ELR (cell line): ENCODE measurements at regions not wholly inside any gene's neighbourhood (a gene's known extent, or its start where the extent isn't known, plus 50 kb on each side); places are given as distances from the start of the nearest gene placed in this dataset.
A peak's percentile ranks its signal among the peaks of the same experiment; 100 is the strongest.
"Not testable (repeated sequence)": the region's sequence is repeated elsewhere in the genome, so short reads cannot be mapped to it uniquely, and the experiment has no call there.

Experiments
- DNase-seq: peaks from one replicate; pipeline ENCODE4 v3.0.0-alpha.2; 2015; ENCODE audit warnings: low read depth

- DNase-seq, result peak; percentile 83
Observed at GRCh38 chr12:92987362-92987761, 58.3 kb upstream of the EEA1 start.

GRCh38 chr12:92987846-92988621 lies 58.9 kb upstream of the EEA1 start:
- DNase-seq, result no peak

- no peak for DNase-seq
Observed at GRCh38 chr12:92988622-92989130, 59.6 kb upstream of the EEA1 start.

GRCh38 chr12:92989715-92990484 lies 60.8 kb upstream of the EEA1 start:
- DNase-seq, result no peak

GRCh38 chr12:92991134-92991533 lies 62.0 kb upstream of the EEA1 start:
- no peak for DNase-seq

GRCh38 chr12:92992041-92992440 lies 62.9 kb upstream of the EEA1 start:
- DNase-seq, result peak; percentile 51

GRCh38 chr12:92993259-92993658 lies 64.2 kb upstream of the EEA1 start:
- no peak for DNase-seq

- DNase-seq, result no peak
Observed at GRCh38 chr12:92995258-92995903, 66.3 kb upstream of the EEA1 start.

- no peak for DNase-seq
Observed at GRCh38 chr12:93000026-93000425, 70.9 kb upstream of the EEA1 start.

- no peak for DNase-seq
Observed at GRCh38 chr12:93001407-93001806, 72.3 kb upstream of the EEA1 start.

- peak; percentile 84 for DNase-seq
Observed at GRCh38 chr12:93002293-93003054, 73.4 kb upstream of the EEA1 start.

GRCh38 chr12:93003531-93004239 lies 74.6 kb upstream of the EEA1 start:
- DNase-seq, result no peak

GRCh38 chr12:93005928-93006392 lies 76.9 kb upstream of the EEA1 start:
- DNase-seq, result no peak

GRCh38 chr12:93006471-93007208 lies 77.5 kb upstream of the EEA1 start:
- DNase-seq, result no peak

GRCh38 chr12:93007544-93007943 lies 78.4 kb upstream of the EEA1 start:
- DNase-seq, result no peak

- no peak for DNase-seq
Observed at GRCh38 chr12:93008044-93008778, 79.1 kb upstream of the EEA1 start.

- not testable (repeated sequence) for DNase-seq
Observed at GRCh38 chr12:93008880-93009279, 79.8 kb upstream of the EEA1 start.

GRCh38 chr12:93009533-93009932 lies 80.4 kb upstream of the EEA1 start:
- no peak for DNase-seq

- DNase-seq, result no peak
Observed at GRCh38 chr12:93010461-93010860, 81.4 kb upstream of the EEA1 start.

- peak; percentile 37 for DNase-seq
Observed at GRCh38 chr12:93011100-93011499, 82.0 kb upstream of the EEA1 start.
